Skeletal muscle cell (primary cell): ENCODE measurements at regions not wholly inside any gene's neighbourhood (a gene's known extent, or its start where the extent isn't known, plus 50 kb on each side); places are given as distances from the start of the nearest gene placed in this dataset.

Experiments
- DNase-seq: peaks from one replicate; pipeline ENCODE4 v3.0.0-alpha.2; 2010; ENCODE audit warnings: low read depth
- H3K4me3 ChIP-seq: 2 replicates; pipeline ENCODE4 v1.5.1; 2011; ENCODE audit warnings: low read depth, mild to moderate bottlenecking, control low read depth, low read length, moderate library complexity

DNA sequence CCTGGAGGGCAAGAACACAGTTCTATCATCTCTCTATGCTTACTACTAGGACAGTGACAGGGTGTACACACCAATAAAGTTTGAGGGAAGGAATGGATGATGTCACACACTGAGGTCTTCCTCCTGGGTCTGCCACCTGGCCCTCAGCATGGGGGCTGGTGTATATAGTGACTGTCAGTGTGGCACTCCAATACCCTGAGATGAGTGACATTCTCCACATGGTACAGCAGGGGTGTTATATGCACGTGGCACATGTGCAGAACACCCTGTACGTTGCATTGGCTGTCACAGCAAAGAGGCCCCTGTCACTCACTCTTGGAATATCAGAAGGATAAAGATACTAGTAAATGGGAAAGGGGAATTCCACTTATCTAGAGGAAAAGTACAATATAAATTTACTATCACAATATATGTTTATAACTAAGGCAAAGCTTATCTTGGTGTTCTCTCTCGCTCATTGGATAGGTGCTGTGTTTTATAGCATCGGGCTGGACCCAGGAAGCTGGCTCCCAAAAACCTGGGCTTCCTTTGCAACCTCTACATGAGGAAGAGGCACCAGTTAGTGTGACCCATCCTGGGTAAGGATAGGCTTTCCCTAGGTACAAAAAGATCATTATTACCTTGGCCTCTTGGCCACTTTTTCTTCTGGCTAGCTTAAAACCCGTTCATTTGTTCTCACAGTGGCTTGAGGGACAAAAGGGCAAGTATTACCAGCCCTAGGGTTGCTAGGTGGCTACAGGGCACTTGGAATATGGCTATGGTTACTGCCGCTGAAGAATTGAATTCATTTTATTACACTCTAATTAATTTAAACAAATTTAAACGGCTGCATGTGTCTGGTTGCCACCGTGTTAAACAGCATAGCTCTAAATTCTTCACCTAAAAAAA, 54.8 kb upstream of the HES1 start:
- DNase-seq, result no peak
- H3K4me3 ChIP-seq, result no peak overlapping the region

GRCh38 chr3:194081826-194082225, 54.1 kb upstream of the HES1 start:
- DNase-seq, result no peak
- H3K4me3 ChIP-seq, result no peak overlapping the region

GRCh38 chr3:194082743-194083636, 53.0 kb upstream of the HES1 start:
- peak; percentile 52 for DNase-seq

GRCh38 chr3:194083637-194084224, 52.2 kb upstream of the HES1 start:
- H3K4me3 ChIP-seq, result no peak overlapping the region
- no peak for DNase-seq

More at GRCh38 chr3:194082743-194083636, 53.0 kb upstream of the HES1 start:
- H3K4me3 ChIP-seq, result no peak overlapping the region

DNA sequence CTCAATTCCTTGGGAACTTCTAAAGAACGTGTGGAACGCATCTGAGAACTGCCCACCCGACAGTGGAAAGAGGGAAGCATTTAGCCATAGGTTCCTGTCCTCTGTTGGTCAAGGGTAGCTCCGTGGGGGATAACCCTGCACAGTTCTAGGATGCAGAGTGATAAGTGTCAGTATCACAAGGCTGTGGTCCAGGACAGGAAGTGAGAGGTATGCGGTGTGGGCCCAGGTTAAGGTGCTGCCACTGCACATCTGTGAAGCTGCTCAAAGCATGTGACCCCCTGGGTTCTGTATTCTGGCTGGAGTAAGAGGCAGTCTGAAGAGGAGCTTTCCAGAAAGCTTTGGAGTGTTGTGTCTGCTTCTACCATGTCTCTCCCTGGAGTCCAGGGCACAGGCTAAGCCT, 51.7 kb upstream of the HES1 start:
- DNase-seq, result no peak

More for the DNA sequence above, 51.7 kb upstream of the HES1 start:
- H3K4me3 ChIP-seq, result no peak overlapping the region
